HUES64 (cell line): ENCODE measurements at regions not wholly inside any gene's neighbourhood (a gene's known extent, or its start where the extent isn't known, plus 50 kb on each side); places are given as distances from the start of the nearest gene placed in this dataset.
"Not testable (repeated sequence)": the region's sequence is repeated elsewhere in the genome, so short reads cannot be mapped to it uniquely, and the experiment has no call there.

Experiments used
- H3K27ac ChIP-seq: 2 replicates; pipeline ENCODE4 v1.7.0; 2013; ENCODE audit warnings: low read depth, low read length, inconsistent platforms
- H3K27me3 ChIP-seq: 2 replicates; pipeline ENCODE4 v1.6.1; 2013; ENCODE audit warnings: mild to moderate bottlenecking, low read length; ENCODE audit not compliant: insufficient read depth
- H3K36me3 ChIP-seq: 2 replicates; pipeline ENCODE4 v1.6.1; 2013; ENCODE audit warnings: mild to moderate bottlenecking, low read length; ENCODE audit not compliant: insufficient read depth
- H3K4me1 ChIP-seq: 2 replicates; pipeline ENCODE4 v1.6.1; 2013; ENCODE audit warnings: mild to moderate bottlenecking, low read length, moderate library complexity; ENCODE audit not compliant: insufficient read depth
- H3K4me3 ChIP-seq: 2 replicates; pipeline ENCODE4 v1.5.1; 2013; ENCODE audit warnings: mild to moderate bottlenecking, low read length, moderate library complexity
- H3K9ac ChIP-seq: 2 replicates; pipeline ENCODE4 v1.6.1; 2013; ENCODE audit warnings: mild to moderate bottlenecking, low read depth, low read length
- H3K9me3 ChIP-seq: 2 replicates; pipeline ENCODE4 v1.6.1; 2013; ENCODE audit warnings: low read depth, low read length; ENCODE audit not compliant: insufficient read depth
- WGBS: fragments of 150-250, 120-280 bp; methylation state at CpG from one replicate; pipeline ENCODE4 v1.1.7; 2013; ENCODE audit warnings: missing lambda C conversion rate; 5-methylcytosine and 5-hydroxymethylcytosine counted together

- Histone ChIP-seq H3K4me3 (no peak overlapping the region), H3K27ac (no peak overlapping the region), H3K27me3 (no peaks in the 10 kb centered on the region), H3K36me3 (no peaks in the 10 kb centered on the region), H3K4me1 (no peaks in the 10 kb centered on the region), H3K9ac (no peak overlapping the region), H3K9me3 (no peaks in the 10 kb centered on the region)
- WGBS: 81% methylated on average over 5 of the region's 5 CpGs
Measured at GRCh38 chr10:124323806-124324205, 94.9 kb downstream of the OAT start.

DNA sequence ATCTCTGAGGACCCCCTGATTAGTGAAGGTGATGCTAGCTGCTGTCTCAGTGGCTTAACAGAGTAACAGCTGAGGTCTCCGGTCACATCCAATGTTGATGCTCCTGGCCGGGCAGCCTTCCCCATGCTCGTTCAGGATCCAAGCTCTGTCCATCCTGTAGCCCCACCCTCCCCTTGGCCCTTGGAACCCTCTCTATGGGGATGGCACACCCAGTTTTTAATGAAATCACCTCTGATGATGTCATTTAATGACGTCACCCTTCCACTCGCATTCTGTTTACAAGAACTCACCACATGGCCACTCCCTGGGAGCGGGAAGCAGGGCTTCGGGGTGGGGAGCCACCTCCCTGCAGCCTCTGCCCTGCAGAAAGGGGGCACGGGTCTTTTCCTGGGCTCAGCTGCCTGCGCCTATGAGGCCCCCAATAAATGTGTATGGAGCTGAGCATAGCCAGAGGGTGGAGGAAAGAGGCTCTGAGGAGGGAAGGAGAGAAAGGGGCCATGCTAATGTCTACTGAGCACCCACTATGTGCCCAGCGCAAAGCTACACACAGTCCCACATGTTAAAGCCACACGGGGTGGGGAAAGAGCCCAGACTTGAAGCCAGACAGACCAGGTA is 95.5 kb downstream of the OAT start:
- H3K4me3 ChIP-seq: no peak overlapping the region
- no peaks in the 10 kb centered on the region for H3K4me1 ChIP-seq
- H3K27me3 ChIP-seq: no peaks in the 10 kb centered on the region
- no peaks in the 10 kb centered on the region for H3K9me3 ChIP-seq
- H3K27ac ChIP-seq: no peak overlapping the region
- no peaks in the 10 kb centered on the region for H3K36me3 ChIP-seq
- H3K9ac ChIP-seq: no peak overlapping the region
- 90% methylated on average over 11 of the region's 11 CpGs for WGBS

- Histone ChIP-seq H3K27ac (no peak overlapping the region), H3K9me3 (no peaks in the 10 kb centered on the region), H3K9ac (no peak overlapping the region), H3K4me3 (no peak overlapping the region), H3K27me3 (no peaks in the 10 kb centered on the region), H3K36me3 (no peaks in the 10 kb centered on the region), H3K4me1 (no peaks in the 10 kb centered on the region)
- WGBS: 90% methylated on average over 18 of the region's 18 CpGs
Measured at GRCh38 chr10:124322191-124322980, 96.3 kb downstream of the OAT start.

DNA sequence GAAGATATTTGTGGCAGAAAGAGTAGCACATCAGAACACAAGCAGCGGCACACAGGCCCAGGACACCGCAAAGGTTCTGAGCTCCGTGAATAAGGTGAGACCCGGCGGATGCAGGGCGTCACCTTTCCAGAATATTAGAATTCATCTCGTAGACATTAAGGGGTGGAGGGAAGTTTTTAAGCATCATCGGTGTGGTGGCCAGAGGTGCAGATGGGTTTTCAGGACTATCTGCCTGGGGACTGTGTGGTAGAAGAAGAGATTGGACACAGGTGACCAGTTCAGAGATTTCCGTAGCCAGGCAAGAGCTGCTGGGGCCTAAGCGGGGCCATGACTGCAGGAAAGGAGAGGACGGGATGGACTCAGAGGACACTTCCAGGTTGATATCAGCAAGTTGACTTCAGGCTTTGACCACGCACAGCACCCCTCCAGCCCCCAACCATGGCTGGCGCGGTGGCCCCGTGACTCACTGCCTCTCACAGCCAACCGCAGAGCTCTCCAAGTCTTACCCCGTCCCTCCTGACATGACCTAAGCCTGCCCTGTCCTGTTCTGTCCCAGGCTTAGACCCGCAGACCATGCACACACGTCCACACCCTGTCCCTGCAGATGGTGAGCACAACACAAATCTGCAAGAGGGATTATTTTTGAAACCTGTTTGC is 97.2 kb downstream of the OAT start:
- Histone ChIP-seq H3K4me3 (no peak overlapping the region), H3K9ac (no peak overlapping the region), H3K9me3 (no peaks in the 10 kb centered on the region), H3K36me3 (no peaks in the 10 kb centered on the region), H3K4me1 (no peaks in the 10 kb centered on the region), H3K27ac (no peak overlapping the region), H3K27me3 (no peaks in the 10 kb centered on the region)
- WGBS: 95% methylated on average over 19 of the region's 19 CpGs

DNA sequence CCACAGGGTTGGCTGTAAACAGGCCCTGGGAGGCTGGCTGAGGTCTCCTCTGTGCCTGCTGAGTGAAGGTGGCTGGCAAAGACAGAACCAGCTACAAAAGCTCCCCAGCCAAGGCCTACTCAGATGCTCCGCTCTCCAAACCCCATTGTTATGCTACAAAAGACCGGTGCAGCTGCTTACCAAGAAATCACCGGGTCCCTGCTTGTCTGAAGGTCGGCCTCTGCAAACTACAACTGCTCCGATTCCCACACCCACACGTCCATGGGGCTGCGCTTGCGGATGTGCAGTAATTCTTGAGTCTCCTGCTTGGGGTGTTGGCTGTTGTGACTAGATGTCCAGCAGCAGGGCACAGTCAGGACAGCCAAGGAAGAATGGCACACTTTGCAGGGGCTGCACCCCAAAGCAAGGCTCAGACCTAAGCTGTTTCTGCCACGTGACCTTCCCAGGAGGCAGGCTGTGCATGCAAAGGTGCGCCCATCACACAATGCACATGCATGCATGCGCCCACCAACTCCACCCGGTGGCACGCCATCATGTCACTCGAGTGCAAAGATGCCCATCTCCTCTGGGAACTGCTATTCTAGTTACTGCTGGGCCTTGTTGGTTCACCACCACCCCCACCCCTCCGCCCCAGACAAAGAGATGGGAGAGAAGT is 97.8 kb downstream of the OAT start:
- H3K4me1 ChIP-seq: no peaks in the 10 kb centered on the region
- no peaks in the 10 kb centered on the region for H3K36me3 ChIP-seq
- H3K27ac ChIP-seq: no peak overlapping the region
- H3K27me3 ChIP-seq: no peaks in the 10 kb centered on the region
- H3K4me3 ChIP-seq: no peak overlapping the region
- H3K9ac ChIP-seq: no peak overlapping the region
- H3K9me3 ChIP-seq: no peaks in the 10 kb centered on the region
- 82% methylated on average over 14 of the region's 15 CpGs for whole genome bisulfite sequencing

- Histone ChIP-seq H3K9me3 (no peaks in the 10 kb centered on the region), H3K36me3 (no peaks in the 10 kb centered on the region), H3K27me3 (no peaks in the 10 kb centered on the region), H3K27ac (no peak overlapping the region), H3K9ac (no peak overlapping the region), H3K4me3 (no peak overlapping the region), H3K4me1 (no peaks in the 10 kb centered on the region)
- 60% methylated on average over 3 of the region's 3 CpGs for WGBS
Measured at GRCh38 chr10:124319926-124320391, 98.8 kb downstream of the OAT start.

DNA sequence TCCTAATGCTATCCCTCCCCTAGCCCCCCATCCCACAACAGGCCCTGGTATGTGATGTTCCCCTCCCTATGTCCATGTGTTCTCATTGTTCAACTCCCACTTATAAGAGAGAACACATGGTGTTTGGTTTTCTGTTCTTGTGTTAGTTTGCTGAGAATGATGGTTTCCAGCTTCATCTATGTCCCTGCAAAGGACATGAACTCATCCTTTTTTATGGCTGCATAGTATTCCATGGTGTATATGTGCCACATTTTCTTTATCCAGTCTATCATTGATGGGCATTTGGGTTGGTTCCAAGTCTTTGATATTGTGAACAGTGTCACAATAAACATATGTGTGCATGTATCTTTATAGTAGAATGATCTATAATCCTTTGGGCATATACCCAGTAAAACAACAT is 99.2 kb downstream of the OAT start:
- not testable (repeated sequence) for H3K27ac ChIP-seq, H3K36me3 ChIP-seq, H3K27me3 ChIP-seq, H3K9me3 ChIP-seq, H3K4me3 ChIP-seq, H3K9ac ChIP-seq, H3K4me1 ChIP-seq

DNA sequence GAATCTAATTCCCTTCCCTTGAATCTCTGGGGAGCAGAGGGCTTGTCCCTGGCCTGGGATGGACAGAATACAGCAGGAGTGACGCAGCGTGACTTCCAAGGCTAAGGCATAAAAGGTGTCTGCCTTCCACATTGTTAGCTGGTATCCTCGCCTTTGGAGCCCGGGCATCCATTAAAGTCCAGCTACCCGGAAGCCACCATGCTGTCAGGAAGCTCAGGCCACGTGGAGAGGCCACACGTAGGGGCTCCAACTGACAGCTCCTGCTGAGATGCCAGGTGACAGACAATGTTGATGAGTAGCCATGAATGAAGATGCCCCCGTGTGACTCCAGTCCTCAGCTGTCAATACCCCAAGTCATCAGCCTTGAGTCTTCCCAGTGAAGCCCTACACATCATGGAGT is 99.9 kb downstream of the OAT start:
- no peaks in the 10 kb centered on the region for H3K9me3 ChIP-seq
- H3K36me3 ChIP-seq: no peaks in the 10 kb centered on the region
- H3K9ac ChIP-seq: no peak overlapping the region
- H3K27me3 ChIP-seq: no peaks in the 10 kb centered on the region
- H3K4me1 ChIP-seq: no peaks in the 10 kb centered on the region
- no peak overlapping the region for H3K27ac ChIP-seq
- H3K4me3 ChIP-seq: no peak overlapping the region
- 88% methylated on average over 8 of the region's 8 CpGs for WGBS

DNA sequence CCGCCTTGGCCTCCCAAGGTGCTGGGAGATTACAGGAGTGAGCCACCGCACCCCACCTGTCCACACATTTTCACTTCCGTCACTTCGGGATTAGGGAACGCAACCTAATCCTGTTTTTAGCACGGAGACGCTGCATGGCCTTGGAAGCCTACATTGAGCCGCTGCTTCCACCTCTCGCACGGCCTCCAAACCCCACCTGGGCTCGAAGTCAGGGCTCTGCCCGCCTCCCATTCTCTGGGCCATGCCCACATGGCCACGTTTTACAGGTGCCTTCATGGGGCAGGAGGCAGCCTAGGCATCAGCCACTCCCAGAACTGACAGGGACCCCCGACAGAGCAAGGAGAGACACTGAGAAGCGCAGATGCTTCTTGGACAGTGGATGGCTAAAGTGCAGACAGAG is 100.6 kb downstream of the OAT start:
- Histone ChIP-seq H3K36me3 (no peaks in the 10 kb centered on the region), H3K4me1 (no peaks in the 10 kb centered on the region), H3K27ac (no peak overlapping the region), H3K9me3 (no peaks in the 10 kb centered on the region), H3K9ac (no peak overlapping the region), H3K4me3 (no peak overlapping the region), H3K27me3 (no peaks in the 10 kb centered on the region)
- WGBS: 91% methylated on average over 15 of the region's 15 CpGs

GRCh38 chr10:124316326-124316725 is 102.4 kb downstream of the OAT start:
- Histone ChIP-seq H3K4me3 (no peak overlapping the region), H3K9me3 (no peaks in the 10 kb centered on the region), H3K27ac (no peak overlapping the region), H3K27me3 (no peaks in the 10 kb centered on the region), H3K4me1 (no peaks in the 10 kb centered on the region), H3K36me3 (no peaks in the 10 kb centered on the region), H3K9ac (no peak overlapping the region)
- WGBS: 98% methylated on average over 4 of the region's 4 CpGs

GRCh38 chr10:124315591-124316270 is 103.0 kb downstream of the OAT start:
- Histone ChIP-seq H3K4me3 (no peak overlapping the region), H3K4me1 (no peaks in the 10 kb centered on the region), H3K27me3 (no peaks in the 10 kb centered on the region), H3K27ac (no peak overlapping the region), H3K9ac (no peak overlapping the region), H3K9me3 (no peaks in the 10 kb centered on the region), H3K36me3 (no peaks in the 10 kb centered on the region)
- 80% methylated on average over 6 of the region's 6 CpGs for WGBS
